ENCODE measurements at regions not wholly inside any gene's neighbourhood (a gene's known extent, or its start where the extent isn't known, plus 50 kb on each side); places are given as distances from the start of the nearest gene placed in this dataset.

- Histone ChIP-seq H3K36me3 (no peaks in the 10 kb centered on the region), H3K4me3 (no peak overlapping the region), H3K9me3 (no peaks in the 10 kb centered on the region), H3K27ac (no peak overlapping the region), H3K27me3 (no peaks in the 10 kb centered on the region), H3K4me1 (no peaks in the 10 kb centered on the region)
- intact Hi-C loops (cut with DNase I): no loop called here
- no peak for TF ChIP-seq CTCF (IDR thresholded peaks at IDR 0.05)
- ATAC-seq (no peak), DNase-seq (no peak)
Observed at GRCh38 chr21:16044676-16045075, 314.9 kb downstream of the USP25 start.

- ATAC-seq: no peak
Observed at GRCh38 chr21:16046656-16047330, 317.0 kb downstream of the USP25 start.

GRCh38 chr21:16047904-16048303 is 318.1 kb downstream of the USP25 start:
- peaks cover 0 to 5% (median 0%) of the 10 kb centered on the region in 11 donors for H3K9me3 ChIP-seq
- H3K4me1 ChIP-seq: no peaks in the 10 kb centered on the region
- ATAC-seq (no peak), DNase-seq (no peak)
- no peaks in the 10 kb centered on the region for H3K36me3 ChIP-seq
- no peaks in the 10 kb centered on the region for H3K27me3 ChIP-seq
- H3K27ac ChIP-seq: no peak overlapping the region
- intact Hi-C loops (cut with DNase I): no loop called here
- H3K4me3 ChIP-seq: no peak overlapping the region
- 77 to 80% methylated on average over 3 of the region's 3 CpGs for WGBS, 2 donors
- no peak for TF ChIP-seq CTCF (IDR thresholded peaks at IDR 0.05)

More at GRCh38 chr21:16046656-16047330, 317.0 kb downstream of the USP25 start:
- peaks cover 0 to 5% (median 0%) of the 10 kb centered on the region in 11 donors for H3K9me3 ChIP-seq
- no peak overlapping the region for H3K4me3 ChIP-seq
- H3K36me3 ChIP-seq: no peaks in the 10 kb centered on the region
- no peaks in the 10 kb centered on the region for H3K4me1 ChIP-seq
- no peak overlapping the region for H3K27ac ChIP-seq
- WGBS, 2 donors: 88 to 91% methylated on average over 5 of the region's 5 CpGs
- intact Hi-C loops (cut with DNase I): no loop called here
- H3K27me3 ChIP-seq: no peaks in the 10 kb centered on the region
- TF ChIP-seq CTCF (IDR thresholded peaks at IDR 0.05): no peak
- DNase-seq: no peak

- ATAC-seq (no peak), DNase-seq (no peak)
- peaks cover 0 to 8% (median 0%) of the 10 kb centered on the region in 11 donors for H3K9me3 ChIP-seq
- H3K4me3 ChIP-seq: no peak overlapping the region
- no peaks in the 10 kb centered on the region for H3K27me3 ChIP-seq
- no peak for TF ChIP-seq CTCF (IDR thresholded peaks at IDR 0.05)
- no peaks in the 10 kb centered on the region for H3K4me1 ChIP-seq
- WGBS, 2 donors: 96 to 100% methylated on average over 1 of the region's 1 CpG
- no peaks in the 10 kb centered on the region for H3K36me3 ChIP-seq
- intact Hi-C loops (cut with DNase I): no loop called here
- no peak overlapping the region for H3K27ac ChIP-seq
Observed at GRCh38 chr21:16055014-16055413, 325.2 kb downstream of the USP25 start.
